NCI-H524 (cell line): ENCODE measurements at regions not wholly inside any gene's neighbourhood (a gene's known extent, or its start where the extent isn't known, plus 50 kb on each side); places are given as distances from the start of the nearest gene placed in this dataset.

Experiments
- DNase-seq, 2 experiments: peaks; one replicate each; lab custom pipeline; 2025; lab: John Stamatoyannopoulos, UW

DNA sequence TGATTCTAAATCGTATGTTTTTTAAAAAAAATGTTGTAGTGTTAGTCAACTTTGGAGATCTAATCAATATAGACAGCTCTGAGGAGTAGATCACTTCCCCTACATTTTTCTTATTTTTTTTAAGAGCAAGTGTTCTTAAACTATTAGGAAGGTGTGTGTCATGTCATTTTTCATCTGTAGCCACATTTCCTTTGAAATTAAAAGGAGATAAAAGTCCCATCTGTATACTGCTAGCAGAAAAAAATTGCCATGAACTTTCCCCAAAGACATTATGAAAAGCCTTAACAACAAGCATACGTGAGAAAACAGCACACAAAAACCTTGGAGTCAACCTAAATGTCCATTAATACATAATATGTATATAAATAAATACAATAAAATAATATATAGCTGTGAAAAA lies 286.6 kb downstream of the ETS1 start:
- DNase-seq, result no peak

DNA sequence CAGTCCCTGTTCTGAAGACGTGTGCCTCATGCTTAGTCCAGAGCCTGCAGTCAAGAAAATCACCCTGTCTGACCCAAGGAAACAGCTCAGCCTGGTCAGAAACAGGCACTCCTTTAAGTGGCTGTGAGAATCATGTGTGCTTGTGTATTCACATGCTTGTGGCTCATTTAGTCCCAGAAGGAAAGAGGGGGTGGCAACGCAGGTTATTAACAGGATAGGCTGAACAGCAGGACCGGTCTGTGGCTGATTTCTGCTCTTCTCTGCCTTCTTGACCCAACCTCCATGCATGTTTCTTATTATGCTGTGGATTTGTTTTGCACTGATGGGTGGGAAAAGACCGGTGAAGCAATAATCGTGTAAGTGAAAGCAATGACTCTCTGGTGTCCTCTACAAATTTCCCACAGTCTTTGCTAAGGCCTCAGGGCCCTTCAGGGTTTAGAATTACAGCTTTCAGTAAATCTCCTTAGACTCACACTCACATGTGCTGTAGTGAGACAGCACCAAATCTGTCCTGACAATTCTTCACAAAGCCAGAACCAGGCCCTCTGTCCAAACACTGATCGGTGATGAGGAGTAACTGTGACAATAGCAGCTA lies 288.1 kb downstream of the ETS1 start:
- DNase-seq, result peak in 1 of 2 experiments; percentile 4

DNA sequence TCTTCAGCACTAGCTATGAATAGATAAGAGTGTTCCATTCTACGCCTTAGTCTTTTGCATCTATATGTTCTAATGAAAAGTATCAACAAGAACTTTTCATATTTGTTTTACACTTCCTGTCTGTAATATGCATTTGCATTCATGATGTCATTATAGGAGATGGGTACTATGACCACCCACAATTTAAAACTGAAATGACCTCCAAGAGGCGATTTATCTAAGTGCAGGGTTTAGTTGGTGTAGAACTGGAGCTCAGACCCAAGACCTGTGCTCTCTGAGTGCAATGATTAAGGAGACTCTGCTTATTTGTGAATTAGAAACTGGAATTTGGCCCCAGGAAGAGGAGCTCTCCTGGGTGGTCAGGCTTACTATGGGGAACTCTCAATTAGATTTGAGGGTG lies 289.1 kb downstream of the ETS1 start:
- DNase-seq, result no peak

DNA sequence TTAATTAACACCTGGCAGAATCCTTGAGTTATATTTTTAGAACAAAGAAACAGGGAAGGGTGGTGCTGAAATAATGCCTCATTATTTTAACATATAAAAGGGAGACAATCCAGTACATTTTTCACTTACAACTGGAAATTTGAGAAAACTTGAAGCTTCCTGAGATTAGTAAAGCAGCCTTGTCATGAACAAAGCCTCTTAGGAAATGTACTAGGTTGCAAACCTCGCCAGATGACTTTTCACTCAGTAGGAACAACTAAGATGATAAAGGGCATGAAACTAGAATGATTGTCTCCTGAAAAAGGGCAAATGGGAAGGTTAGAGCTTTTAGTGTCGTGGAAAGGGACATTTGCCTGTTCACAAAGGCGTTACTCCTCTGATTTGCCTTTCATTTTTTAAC lies 289.6 kb downstream of the ETS1 start:
- no peak for DNase-seq

DNA sequence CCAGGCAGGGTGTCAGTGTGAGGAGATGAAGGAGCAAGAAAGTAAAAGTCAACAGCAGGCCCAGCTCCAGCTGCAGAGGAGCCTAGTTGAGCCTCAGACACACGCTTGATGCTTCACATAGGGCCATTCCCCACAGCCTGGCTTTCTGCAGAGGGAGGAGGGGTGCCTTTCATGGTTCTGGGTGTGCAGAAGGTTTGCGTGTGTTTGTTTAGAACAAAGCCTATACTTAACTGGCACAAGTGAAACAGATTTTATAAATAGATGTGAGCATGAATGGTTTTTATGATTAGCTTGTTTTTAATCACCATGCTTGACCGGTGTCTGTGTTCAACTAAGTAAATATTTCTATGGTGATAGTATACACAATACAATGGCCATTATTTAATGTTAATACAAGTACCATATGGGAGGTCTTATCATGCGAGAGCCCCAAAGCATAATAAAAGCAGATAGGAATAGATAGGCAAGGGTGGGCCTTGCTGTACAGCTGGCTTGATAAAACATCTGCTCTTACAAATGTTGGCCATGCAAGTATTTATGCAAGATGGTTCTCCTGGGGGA lies 290.2 kb downstream of the ETS1 start:
- DNase-seq, result peak in 1 of 2 experiments; percentile 13

DNA sequence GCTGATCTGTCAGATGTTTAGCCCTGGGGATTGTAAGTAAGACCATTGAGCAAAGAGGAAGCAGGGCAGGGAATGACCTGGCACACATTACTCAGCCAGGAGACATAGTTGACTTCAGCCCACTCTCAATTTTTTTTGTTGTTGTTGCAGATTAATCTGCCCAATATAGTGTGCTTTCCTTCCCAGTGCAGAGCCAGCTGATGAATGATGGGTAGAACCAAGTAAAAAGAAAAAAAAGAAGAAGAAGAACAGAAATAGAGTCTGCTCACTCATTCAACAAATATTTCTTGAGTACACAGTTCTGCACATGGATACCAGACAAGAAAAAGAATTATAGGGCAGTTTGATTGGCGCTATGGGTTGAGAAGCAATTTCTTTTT lies 292.7 kb downstream of the ETS1 start:
- DNase-seq, result no peak

DNA sequence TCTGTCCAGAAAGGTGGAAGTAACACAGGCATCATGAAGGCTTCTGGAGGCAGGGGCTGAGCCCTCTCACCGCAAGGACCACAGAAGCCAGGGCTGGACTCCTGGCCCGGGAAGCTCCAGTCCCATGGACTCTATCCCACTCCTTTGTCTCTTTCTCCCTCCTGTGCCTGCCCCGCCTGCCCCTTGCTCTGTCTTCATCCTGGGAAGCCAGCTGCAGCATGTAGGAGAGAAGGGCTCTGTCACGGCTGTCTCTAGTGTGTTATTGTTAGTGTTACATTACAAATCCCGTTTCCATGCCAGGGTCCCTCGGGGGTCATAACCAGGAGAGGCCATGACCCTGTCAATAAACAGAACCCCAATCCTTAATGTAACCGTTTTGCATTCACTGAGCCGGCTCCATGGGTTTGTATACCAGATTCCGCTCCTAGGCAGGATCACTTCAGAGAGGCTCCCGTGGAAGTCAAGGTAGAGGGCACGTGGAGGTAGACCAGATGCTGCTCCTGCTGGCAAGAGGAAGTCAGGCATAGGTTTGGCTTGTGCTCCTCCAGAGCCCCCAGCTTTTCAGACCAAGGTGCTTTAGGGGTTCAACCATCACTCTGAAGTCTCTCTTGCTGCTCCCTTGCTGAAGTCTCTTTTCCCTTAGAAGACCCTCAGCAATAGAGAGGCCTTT lies 293.2 kb downstream of the ETS1 start:
- no peak for DNase-seq

DNA sequence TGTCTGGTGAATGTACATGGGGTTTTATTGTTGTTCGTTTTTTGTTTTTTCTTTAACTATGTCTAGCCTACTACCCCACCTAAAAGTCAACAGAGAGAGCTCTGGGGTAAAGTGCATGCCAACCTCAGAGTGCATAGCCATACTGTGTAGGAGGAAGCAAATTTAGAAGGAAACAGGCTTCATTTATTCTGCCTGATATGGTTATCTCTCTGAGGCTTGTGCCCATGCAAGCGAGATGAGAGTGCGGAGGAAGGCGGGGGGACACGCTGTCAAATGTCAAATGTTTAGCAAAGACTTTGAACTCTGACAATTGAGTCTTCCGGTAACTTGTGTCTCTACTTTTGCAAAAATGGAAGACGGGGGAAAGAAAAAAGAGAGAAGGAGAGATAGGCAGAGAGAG lies 295.5 kb downstream of the ETS1 start:
- no peak for DNase-seq

DNA sequence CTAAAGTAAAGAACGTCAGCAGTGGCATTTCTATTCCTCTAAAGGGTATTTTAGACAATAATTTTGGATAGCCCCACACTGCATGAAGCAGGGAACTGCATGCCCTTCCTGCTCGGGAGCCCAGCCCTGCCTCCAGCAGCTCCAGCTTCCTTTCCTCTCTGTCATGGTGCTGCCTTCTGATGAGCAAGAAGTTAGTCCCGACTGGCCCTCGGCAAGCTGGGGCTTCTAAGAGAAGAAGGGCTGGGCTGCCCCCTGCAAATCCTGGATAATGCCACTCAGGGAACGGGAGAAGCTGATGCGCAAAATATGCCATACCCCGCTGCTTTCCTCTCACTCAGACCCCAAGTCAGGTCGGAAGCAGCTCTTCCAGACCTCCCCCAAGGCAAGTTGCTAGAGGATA lies 296.4 kb downstream of the ETS1 start:
- no peak for DNase-seq

DNA sequence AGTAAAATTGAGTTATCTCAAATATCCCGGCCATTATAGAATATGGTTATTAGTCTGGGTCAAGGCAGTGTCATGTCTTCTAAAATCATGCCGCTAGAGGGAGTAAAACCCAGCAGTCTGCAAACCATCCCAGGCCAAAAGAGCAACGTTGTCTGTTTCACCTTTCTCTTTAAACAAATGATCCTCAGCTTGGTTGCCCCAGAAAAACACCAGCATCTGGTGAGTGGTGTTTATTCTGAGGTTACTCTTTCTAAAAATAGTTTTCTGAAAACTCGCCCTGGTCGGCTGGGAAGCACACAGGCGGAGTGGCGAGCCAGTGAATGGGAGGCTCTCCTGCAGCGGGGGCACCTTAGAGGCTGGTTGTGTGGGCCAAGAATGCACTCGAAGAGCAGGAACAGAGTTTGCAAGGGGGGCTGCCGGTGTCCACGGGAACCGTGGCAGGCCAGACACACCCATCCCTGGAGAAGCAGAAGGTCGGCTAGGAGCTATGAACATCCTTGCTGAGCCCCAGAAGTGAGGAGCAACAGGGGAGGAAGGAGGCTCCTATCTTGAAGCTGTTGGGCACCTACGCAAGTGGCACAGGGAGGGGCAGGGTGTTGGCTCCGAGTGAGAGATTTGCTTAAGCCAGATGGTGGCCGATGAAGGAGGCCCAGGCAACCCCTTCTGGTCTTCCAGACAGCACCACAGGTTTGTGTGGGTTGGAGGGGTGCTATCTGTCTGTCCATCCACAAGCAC lies 297.1 kb downstream of the ETS1 start:
- DNase-seq, result peak; percentile 41 to 71

DNA sequence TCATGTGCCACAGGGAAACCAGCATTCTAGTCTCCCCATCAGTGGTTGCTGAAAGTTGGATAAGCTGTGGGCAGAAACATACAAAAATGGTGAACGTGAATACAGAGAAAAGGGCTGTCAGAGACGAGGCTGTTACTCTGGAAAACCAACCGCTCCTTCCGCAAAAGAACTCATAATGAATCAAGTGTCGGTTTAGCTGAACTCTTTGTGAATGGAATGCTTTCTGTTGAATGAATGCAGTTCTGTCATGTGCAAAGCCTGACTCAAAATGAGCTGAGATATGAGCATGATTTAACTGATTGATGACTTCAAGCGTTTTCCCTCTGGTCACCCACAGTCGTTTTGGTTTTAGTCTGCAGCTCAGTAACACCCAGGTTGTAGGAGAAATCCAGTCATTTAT lies 298.3 kb downstream of the ETS1 start:
- DNase-seq, result no peak

DNA sequence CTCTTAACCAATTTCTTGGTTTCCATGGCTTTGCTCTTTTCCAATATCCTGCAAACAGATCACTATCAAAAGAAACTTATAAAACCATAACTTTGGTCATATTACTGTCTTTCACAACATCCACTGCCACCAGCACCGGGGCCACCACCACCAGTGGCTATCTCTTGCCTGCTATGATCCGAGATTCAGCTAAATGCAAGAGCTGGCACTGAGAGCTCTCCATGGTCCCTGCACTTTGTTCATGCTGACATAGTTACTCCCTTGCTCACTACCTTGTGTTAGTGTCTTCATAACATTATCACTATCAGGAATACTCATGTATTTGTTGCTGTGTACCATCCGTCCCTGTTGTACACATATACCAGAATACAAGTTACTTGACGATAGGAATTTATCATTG lies 299.0 kb downstream of the ETS1 start:
- no peak for DNase-seq

DNA sequence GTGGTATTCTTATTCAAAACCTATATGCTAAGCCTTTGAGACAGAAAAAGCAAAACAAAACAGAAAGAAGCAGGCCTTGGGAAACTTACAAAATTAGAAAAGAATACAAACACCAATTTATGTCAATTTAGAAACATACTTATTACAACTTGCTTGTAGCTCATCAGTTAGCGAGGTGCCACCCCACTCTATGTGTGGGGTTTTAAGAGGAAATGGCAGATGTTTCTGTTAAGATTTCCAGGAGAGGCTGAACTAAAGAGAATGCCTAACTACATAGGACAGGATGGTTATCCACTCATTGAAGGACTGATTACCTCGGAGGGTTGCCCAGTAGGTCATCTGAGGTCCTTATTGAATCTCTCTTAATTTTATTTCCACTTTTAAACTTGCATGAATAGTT lies 302.0 kb downstream of the ETS1 start:
- DNase-seq, result peak in 1 of 2 experiments; percentile 10

DNA sequence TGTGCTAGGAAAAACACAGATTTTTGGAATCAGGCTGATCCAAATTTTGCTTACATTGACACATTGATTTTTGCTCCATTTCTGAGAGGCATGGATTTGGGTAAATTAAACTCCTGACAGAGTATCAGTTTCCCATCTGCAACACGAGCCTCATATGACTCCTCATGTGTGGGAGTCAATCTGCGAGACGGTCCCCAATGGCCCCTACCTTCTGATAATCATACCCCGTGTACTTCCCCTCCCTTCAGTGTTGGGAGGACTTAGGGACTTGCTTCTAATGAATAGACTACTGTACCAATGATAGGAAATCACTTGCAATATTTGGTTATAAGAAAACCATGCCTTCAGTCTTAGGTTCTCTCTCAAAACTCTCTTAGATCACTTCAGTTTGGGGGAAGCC lies 302.7 kb downstream of the ETS1 start:
- DNase-seq, result no peak

DNA sequence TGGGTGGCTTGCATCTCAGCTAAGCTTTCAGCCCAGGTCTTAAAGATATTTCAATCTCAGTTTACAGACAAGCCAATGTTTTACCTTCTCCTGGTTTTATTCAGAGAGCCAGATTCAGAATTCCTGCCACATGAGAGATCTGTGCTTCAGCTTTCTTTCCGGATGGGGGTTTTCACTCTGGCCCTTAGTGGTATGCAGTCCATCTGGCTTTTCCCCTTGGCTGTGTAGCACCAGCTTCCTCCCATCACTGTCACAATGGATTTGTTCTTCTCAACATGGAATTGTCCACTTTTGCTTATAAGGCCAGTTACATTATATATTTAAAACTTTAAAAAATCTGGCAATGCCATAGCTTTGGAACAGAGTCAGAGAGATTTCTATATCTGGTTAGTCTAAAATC lies 303.9 kb downstream of the ETS1 start:
- DNase-seq, result no peak

DNA sequence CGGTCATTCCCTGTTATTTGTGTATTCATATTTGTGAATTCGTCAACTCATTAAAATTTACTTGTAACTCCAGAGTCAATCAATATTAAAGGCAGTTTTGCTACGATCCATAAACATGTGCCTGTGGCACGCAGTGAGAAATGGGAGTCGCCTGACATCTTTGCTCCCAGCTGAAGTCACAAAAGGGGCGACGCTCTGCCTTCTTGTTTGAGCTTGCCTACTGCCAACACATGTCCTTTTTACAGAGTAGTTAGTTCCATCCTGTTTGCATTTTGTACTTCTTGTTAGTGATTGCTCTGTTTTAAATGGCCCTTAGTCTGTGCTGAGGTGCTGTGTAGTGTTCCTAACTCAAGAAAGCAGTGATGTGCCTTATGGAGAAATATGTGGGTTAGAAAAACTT lies 305.3 kb downstream of the ETS1 start:
- DNase-seq, result no peak

DNA sequence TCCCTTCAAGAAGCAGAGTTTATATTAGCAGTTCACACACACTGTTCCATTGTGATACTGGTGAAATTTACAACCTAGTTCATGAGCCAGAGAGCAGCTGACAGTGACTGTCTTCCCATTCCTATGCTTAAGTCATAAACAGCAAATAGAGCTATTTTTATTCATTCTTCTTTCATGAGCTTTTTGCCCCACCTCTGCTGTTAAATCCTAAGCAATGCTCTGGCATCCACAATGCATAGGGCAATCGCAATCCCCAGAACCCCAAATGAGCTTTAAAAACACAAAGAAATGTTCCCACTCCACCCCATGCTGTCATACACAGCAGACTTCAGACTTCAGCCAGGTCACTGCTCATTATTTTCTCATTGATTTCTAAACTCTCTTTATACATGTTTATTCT lies 307.5 kb downstream of the ETS1 start:
- DNase-seq, result no peak

DNA sequence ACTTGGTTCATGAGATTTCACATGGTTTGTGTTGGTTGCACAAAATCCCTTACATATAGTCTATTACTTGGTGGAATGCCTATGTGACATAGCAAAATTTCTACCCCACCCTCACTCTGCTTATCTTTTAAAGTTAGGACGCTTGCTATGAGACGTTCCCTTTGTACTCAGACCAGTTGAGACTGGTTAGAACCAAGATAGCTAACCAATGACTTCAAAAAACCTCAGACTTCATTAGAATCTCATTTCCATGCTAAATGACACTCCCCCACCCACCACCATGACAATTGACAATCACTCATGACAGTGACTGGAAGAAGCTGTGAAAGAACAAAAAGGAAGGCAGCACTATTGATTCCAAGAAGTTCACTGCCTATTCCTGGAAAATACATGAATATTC lies 313.6 kb downstream of the ETS1 start:
- no peak for DNase-seq

DNA sequence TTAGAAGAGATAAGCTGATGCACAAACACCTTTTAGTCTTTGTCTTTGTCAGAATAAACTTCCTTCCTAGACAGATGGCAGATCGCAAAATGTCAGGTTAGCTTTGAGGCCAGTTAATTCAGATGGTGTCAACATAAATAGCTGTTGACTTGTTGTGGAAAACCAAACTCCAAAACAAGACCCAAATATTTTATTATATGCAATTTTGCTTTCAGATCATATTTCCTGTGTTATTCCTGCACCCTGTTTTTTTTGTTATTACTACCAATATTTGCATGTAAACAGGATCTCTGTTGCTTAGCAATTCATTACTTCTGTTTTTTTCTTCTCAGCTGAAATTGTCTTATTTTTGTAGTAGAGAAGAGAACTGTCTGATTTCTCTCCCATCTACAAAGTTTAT lies 316.0 kb downstream of the ETS1 start:
- no peak for DNase-seq

DNA sequence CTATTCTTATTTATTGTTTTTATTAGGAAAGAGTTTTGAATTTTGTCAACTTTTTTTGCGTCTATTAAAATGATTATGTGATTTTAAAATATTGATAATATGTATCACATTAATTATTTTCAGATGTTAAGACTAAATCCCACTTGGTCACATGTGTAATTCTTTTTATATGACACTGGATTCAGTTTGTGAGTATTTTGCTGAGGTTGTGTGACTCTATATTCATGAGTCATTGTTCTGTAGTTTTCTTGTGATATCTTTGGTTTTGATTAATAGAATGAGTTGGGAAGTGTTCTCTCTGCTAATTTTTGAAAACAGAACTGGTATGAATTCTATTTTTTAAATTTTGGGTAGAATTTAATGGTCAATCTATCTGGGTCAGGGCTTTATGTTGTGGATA lies 317.9 kb downstream of the ETS1 start:
- no peak for DNase-seq

DNA sequence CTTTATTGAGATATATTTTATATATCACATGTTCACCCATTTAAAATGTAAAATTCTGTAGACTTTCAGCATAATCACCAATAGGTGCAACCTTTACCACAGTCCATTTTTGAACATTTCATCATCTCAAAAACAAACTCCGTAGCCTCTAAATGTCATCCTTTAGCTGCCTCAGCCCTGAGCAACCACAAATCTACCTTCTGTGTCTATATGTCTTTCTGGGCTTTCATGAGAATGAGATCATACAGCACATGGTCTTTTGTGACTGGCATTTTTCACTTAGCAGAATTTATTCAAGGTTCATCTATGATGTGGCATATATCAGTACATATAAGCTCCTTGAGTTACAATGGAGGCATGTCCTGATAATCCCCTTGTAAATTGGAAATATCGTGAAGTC lies 320.5 kb downstream of the ETS1 start:
- no peak for DNase-seq

DNA sequence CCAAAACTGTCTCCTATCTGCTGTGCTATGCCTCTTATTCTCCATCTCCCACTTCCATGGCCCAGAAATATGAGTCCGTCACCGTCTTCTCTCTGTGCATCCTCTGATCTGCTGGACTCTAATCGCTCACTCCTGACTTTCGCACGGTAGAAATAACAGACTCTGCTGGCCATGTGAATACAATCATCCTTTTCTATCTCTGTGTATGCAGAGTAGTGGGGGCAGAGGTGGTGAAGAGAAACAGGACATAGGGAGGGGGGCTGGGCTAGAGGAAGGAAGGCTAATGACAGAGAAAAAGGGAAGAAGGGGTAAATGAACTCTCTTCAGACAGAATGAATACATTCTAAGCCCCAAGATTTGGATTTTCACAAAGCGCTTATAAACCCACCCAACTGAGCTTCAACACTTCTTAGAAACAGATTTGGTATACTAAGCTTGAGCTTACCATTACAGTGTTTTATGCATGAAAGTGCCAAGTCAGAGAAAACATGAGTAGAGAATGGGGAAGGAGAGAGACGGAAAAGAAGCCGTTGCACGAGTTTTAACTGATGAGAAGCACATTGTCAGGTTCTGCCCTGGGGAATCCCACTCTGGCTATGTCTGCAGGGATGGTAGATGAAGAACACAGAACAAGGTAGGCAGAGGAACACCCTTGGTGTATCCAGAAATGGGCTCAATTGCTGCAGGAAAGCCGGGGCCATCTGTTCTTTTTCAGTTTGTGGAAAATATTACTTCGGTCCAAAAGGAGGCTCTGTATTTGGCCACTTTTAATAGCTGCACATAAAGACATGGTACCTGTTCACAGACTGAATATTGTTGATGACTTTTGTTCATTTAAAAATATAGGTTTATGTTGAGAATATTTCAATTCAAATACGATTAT lies 324.7 kb downstream of the ETS1 start:
- no peak for DNase-seq
